NB4 (cell line): ENCODE measurements at regions not wholly inside any gene's neighbourhood (a gene's known extent, or its start where the extent isn't known, plus 50 kb on each side); places are given as distances from the start of the nearest gene placed in this dataset.

Source experiments
- DNase-seq: peaks from one replicate; pipeline ENCODE4 v3.0.0; 2010; ENCODE audit warnings: low read depth
- H3K4me3 ChIP-seq: one replicate; pipeline ENCODE4 v1.5.1; 2011; ENCODE audit warnings: mild to moderate bottlenecking, low read depth, low read length, moderate library complexity
- MAX ChIP-seq: IDR thresholded peaks from 2 replicates; pipeline ENCODE4 v1.6.1; 2011; ENCODE audit warnings: low read depth, low read length
- MYC ChIP-seq: IDR thresholded peaks from 2 replicates; pipeline ENCODE4 v1.6.1; 2011; ENCODE audit warnings: low read depth, low read length
- POLR2A ChIP-seq: IDR thresholded peaks from 2 replicates; pipeline ENCODE4 v1.6.1; 2011; ENCODE audit warnings: mild to moderate bottlenecking; ENCODE audit not compliant: insufficient read length; ENCODE audit errors: extremely low read depth
- TF ChIP-seq, protein P1 (sequence below): IDR thresholded peaks from one replicate; pipeline ENCODE4 v1.5.1; 2012; ENCODE audit warnings: low read depth, low read length

- H3K4me3 ChIP-seq, result no peak overlapping the region
- no peak for TF ChIP-seq MYC
- no peak for TF ChIP-seq POLR2A
- no peak for TF ChIP-seq MAX
- TF ChIP-seq, protein P1, sequence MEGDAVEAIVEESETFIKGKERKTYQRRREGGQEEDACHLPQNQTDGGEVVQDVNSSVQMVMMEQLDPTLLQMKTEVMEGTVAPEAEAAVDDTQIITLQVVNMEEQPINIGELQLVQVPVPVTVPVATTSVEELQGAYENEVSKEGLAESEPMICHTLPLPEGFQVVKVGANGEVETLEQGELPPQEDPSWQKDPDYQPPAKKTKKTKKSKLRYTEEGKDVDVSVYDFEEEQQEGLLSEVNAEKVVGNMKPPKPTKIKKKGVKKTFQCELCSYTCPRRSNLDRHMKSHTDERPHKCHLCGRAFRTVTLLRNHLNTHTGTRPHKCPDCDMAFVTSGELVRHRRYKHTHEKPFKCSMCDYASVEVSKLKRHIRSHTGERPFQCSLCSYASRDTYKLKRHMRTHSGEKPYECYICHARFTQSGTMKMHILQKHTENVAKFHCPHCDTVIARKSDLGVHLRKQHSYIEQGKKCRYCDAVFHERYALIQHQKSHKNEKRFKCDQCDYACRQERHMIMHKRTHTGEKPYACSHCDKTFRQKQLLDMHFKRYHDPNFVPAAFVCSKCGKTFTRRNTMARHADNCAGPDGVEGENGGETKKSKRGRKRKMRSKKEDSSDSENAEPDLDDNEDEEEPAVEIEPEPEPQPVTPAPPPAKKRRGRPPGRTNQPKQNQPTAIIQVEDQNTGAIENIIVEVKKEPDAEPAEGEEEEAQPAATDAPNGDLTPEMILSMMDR, result no peak
- DNase-seq, result no peak
Observed at GRCh38 chr2:205913668-205914067, 172.3 kb downstream of the INO80D start.

- no peak for DNase-seq
- no peak overlapping the region for H3K4me3 ChIP-seq
- TF ChIP-seq, protein P1, result no peak
- TF ChIP-seq MAX, result no peak
Observed at GRCh38 chr2:205911306-205911705, 174.7 kb downstream of the INO80D start.

- H3K4me3 ChIP-seq, result no peak overlapping the region
- DNase-seq, result no peak
- TF ChIP-seq POLR2A (no peak), MYC (no peak), MAX (no peak)
- TF ChIP-seq, protein P1, result no peak
Observed at GRCh38 chr2:205909184-205909572, 176.8 kb downstream of the INO80D start.

GRCh38 chr2:205908212-205909183 is 177.5 kb downstream of the INO80D start:
- H3K4me3 ChIP-seq, result no peak overlapping the region
- DNase-seq, result no peak
- TF ChIP-seq MYC (no peak), MAX (no peak), POLR2A (no peak)
- TF ChIP-seq, protein P1, result no peak

GRCh38 chr2:205906419-205906818 is 179.6 kb downstream of the INO80D start:
- H3K4me3 ChIP-seq, result no peak overlapping the region
- no peak for DNase-seq
- TF ChIP-seq POLR2A (no peak), MAX (no peak), MYC (no peak)
- TF ChIP-seq, protein P1, result no peak
